MG63 (cell line): ENCODE measurements at regions not wholly inside any gene's neighbourhood (a gene's known extent, or its start where the extent isn't known, plus 50 kb on each side); places are given as distances from the start of the nearest gene placed in this dataset.
"Not testable (repeated sequence)": the region's sequence is repeated elsewhere in the genome, so short reads cannot be mapped to it uniquely, and the experiment has no call there.

Source experiments
- DNase-seq: peaks from one replicate; pipeline ENCODE4 v3.0.0-alpha.2; 2020
- H3K27me3 ChIP-seq: fragments of 250-450 bp; sonication (Bioruptor Pico); 2 replicates; pipeline ENCODE4 v1.5.1; 2020; ENCODE audit warnings: mild to moderate bottlenecking, moderate library complexity
- H3K36me3 ChIP-seq: fragments of 250-450 bp; sonication (Bioruptor Pico); 2 replicates; pipeline ENCODE4 v1.5.1; 2020; ENCODE audit warnings: mild to moderate bottlenecking, moderate library complexity
- H3K4me3 ChIP-seq: fragments of 250-450 bp; sonication (Bioruptor Pico); 2 replicates; pipeline ENCODE4 v1.5.1; 2020; ENCODE audit warnings: mild to moderate bottlenecking, moderate library complexity
- H3K9me3 ChIP-seq: fragments of 250-450 bp; sonication (Bioruptor Pico); 2 replicates; pipeline ENCODE4 v1.5.1; 2020; ENCODE audit warnings: mild to moderate bottlenecking, moderate library complexity

- H3K9me3 ChIP-seq = peaks cover 8% of the 10 kb centered on the region
- no peak overlapping the region for H3K4me3 ChIP-seq
- H3K27me3 ChIP-seq = no peaks in the 10 kb centered on the region; the same call in 1 of the 2 replicates
- H3K36me3 ChIP-seq = no peaks in the 10 kb centered on the region
- DNase-seq = no peak
These were observed 790.2 kb downstream of the DHX35 start for GRCh38 chr20:39752262-39752876.

GRCh38 chr20:39751557-39752137 lies 789.5 kb downstream of the DHX35 start:
- no peaks in the 10 kb centered on the region; the same call in 1 of the 2 replicates for H3K27me3 ChIP-seq
- H3K4me3 ChIP-seq = no peak overlapping the region
- H3K9me3 ChIP-seq = peaks cover 8% of the 10 kb centered on the region
- no peaks in the 10 kb centered on the region for H3K36me3 ChIP-seq
- no peak for DNase-seq

GRCh38 chr20:39745380-39745779 lies 783.2 kb downstream of the DHX35 start:
- no peak for DNase-seq
- Histone ChIP-seq H3K36me3 (no peaks in the 10 kb centered on the region), H3K9me3 (peaks cover 10% of the 10 kb centered on the region), H3K4me3 (no peak overlapping the region), H3K27me3 (no peaks in the 10 kb centered on the region)

- H3K9me3 ChIP-seq = peaks cover 2% of the 10 kb centered on the region; the same call in 1 of the 2 replicates
- no peaks in the 10 kb centered on the region for H3K27me3 ChIP-seq
- no peak overlapping the region for H3K4me3 ChIP-seq
- no peak for DNase-seq
- H3K36me3 ChIP-seq = no peaks in the 10 kb centered on the region
These were observed 776.5 kb downstream of the DHX35 start for GRCh38 chr20:39738651-39739050.

- Histone ChIP-seq H3K4me3 (no peak overlapping the region), H3K9me3 (no peaks in the 10 kb centered on the region)
These were observed 774.5 kb downstream of the DHX35 start for GRCh38 chr20:39736434-39737327.

GRCh38 chr20:39725513-39725912 lies 763.4 kb downstream of the DHX35 start:
- not testable (repeated sequence) for H3K9me3 ChIP-seq, DNase-seq, H3K36me3 ChIP-seq, H3K27me3 ChIP-seq, H3K4me3 ChIP-seq

More at GRCh38 chr20:39736434-39737327, 774.5 kb downstream of the DHX35 start:
- H3K27me3 ChIP-seq = no peaks in the 10 kb centered on the region
- DNase-seq = no peak
- H3K36me3 ChIP-seq = no peaks in the 10 kb centered on the region

- no peaks in the 10 kb centered on the region for H3K9me3 ChIP-seq
- no peaks in the 10 kb centered on the region for H3K27me3 ChIP-seq
- DNase-seq = no peak
- no peak overlapping the region for H3K4me3 ChIP-seq
- H3K36me3 ChIP-seq = no peaks in the 10 kb centered on the region
These were observed 757.1 kb downstream of the DHX35 start for GRCh38 chr20:39719293-39719692.

GRCh38 chr20:39717936-39718335 lies 755.8 kb downstream of the DHX35 start:
- no peaks in the 10 kb centered on the region for H3K36me3 ChIP-seq
- no peaks in the 10 kb centered on the region for H3K27me3 ChIP-seq
- no peak overlapping the region for H3K4me3 ChIP-seq
- no peaks in the 10 kb centered on the region for H3K9me3 ChIP-seq
- no peak for DNase-seq

GRCh38 chr20:39716796-39717341 lies 754.7 kb downstream of the DHX35 start:
- no peak for DNase-seq
- Histone ChIP-seq H3K9me3 (no peaks in the 10 kb centered on the region), H3K27me3 (no peaks in the 10 kb centered on the region), H3K4me3 (no peak overlapping the region), H3K36me3 (no peaks in the 10 kb centered on the region)

- Histone ChIP-seq H3K36me3 (no peaks in the 10 kb centered on the region), H3K4me3 (no peak overlapping the region), H3K9me3 (no peaks in the 10 kb centered on the region), H3K27me3 (no peaks in the 10 kb centered on the region)
- DNase-seq = no peak
These were observed 751.1 kb downstream of the DHX35 start for GRCh38 chr20:39713076-39713840.

- Histone ChIP-seq H3K27me3 (no peaks in the 10 kb centered on the region), H3K4me3 (no peak overlapping the region), H3K36me3 (no peaks in the 10 kb centered on the region), H3K9me3 (no peaks in the 10 kb centered on the region)
- no peak for DNase-seq
These were observed 744.1 kb downstream of the DHX35 start for GRCh38 chr20:39706184-39706663.

- H3K36me3 ChIP-seq = no peaks in the 10 kb centered on the region
- H3K4me3 ChIP-seq = no peak overlapping the region
- H3K27me3 ChIP-seq = no peaks in the 10 kb centered on the region
- H3K9me3 ChIP-seq = no peaks in the 10 kb centered on the region
- no peak for DNase-seq
These were observed 742.9 kb downstream of the DHX35 start for GRCh38 chr20:39705032-39705431.

- H3K36me3 ChIP-seq, H3K4me3 ChIP-seq, DNase-seq, H3K27me3 ChIP-seq, H3K9me3 ChIP-seq: not testable (repeated sequence)
These were observed 741.2 kb downstream of the DHX35 start for GRCh38 chr20:39703357-39703756.

GRCh38 chr20:39702701-39703349 lies 740.7 kb downstream of the DHX35 start:
- no peak for DNase-seq
- Histone ChIP-seq H3K36me3 (no peaks in the 10 kb centered on the region), H3K9me3 (no peaks in the 10 kb centered on the region), H3K4me3 (no peak overlapping the region), H3K27me3 (no peaks in the 10 kb centered on the region)

- no peaks in the 10 kb centered on the region for H3K9me3 ChIP-seq
- no peak for DNase-seq
- no peaks in the 10 kb centered on the region for H3K27me3 ChIP-seq
- H3K36me3 ChIP-seq = no peaks in the 10 kb centered on the region
- no peak overlapping the region for H3K4me3 ChIP-seq
These were observed 738.4 kb downstream of the DHX35 start for GRCh38 chr20:39700528-39700927.

- H3K4me3 ChIP-seq = no peak overlapping the region
- no peak for DNase-seq
- H3K27me3 ChIP-seq = no peaks in the 10 kb centered on the region
- no peaks in the 10 kb centered on the region for H3K9me3 ChIP-seq
- no peaks in the 10 kb centered on the region for H3K36me3 ChIP-seq
These were observed 737.1 kb downstream of the DHX35 start for GRCh38 chr20:39699166-39699725.
